GM21528 (cell line): ENCODE measurements at regions not wholly inside any gene's neighbourhood (a gene's known extent, or its start where the extent isn't known, plus 50 kb on each side); places are given as distances from the start of the nearest gene placed in this dataset.
A peak's percentile ranks its signal among the peaks of the same experiment; 100 is the strongest.

Experiments used
- ATAC-seq: cut with Tn5 transposase; IDR thresholded peaks from one replicate; pipeline ENCODE4 v1.9.1; 2021; ENCODE audit warnings: mild to moderate bottlenecking, moderate library complexity; ENCODE audit not compliant: unreplicated experiment, low FRiP score

DNA sequence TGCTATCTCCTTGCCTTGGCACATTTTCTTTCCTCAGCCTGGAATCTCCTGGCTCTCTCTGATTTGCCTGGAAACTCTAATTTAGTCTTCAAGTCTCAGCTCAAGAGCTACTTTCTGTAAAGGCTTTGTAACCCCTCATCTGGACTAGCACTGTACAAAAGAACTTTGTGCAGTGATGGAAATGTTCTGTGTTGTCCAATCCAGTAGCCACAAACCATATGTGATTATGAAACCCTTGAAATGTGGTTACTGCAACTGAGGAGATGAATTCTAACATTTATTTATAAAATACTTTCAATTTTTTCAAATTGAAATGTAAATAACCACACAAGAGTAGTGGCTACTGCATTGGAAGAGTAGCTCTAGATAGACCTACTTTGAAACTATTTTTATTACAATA, 66.6 kb upstream of the HS3ST1 start:
- no peak for ATAC-seq

DNA sequence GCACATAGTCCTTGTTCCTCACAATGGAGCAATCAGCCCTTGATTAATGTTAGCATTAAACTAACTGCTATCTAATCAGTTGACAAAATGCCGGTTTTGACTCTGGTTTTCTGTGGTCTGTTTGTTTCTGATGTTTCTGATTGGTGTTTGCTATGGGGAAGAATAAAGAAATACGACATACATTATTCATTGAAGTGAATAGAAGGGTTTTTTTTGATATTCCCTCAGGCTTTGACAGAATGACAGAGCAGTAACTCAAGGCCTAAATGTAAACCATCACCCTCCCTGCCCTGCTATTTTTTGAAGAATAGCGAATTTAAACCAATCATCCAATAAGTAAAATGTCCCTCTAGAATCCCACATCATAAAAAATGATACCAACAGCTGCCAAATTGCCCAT, 65.5 kb upstream of the HS3ST1 start:
- no peak for ATAC-seq

DNA sequence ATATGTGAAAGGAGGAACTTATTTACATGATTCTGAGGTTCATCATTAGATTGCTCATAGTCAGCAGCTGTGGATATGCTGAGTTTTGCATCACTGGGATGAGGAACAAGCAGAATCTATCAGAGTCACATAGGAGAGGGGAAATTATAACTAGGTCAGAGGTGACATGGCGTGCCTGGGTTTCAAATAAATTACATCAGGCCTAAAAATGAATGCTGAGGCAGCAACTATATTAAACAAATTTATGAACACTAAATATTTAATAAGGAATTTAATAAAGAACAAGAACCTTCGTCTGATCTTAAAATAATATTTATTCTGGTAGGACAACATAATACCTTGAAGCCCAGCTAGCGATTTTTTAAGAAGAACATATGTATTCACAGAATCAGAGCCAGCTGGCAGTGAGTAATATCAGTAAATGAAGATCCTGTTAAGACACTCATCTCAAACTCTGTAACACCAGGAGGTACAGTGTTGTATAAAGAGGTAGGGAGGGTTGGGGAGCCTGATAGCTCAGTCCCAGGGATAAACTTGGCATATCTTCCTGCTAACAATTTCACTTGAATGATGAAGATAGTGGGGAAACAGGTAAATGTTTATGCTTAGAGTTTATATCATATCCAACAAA, 60.9 kb upstream of the HS3ST1 start:
- ATAC-seq, result no peak

- no peak for ATAC-seq
Observed at GRCh38 chr4:11488657-11489452, 60.2 kb upstream of the HS3ST1 start.

GRCh38 chr4:11487868-11488544, 59.3 kb upstream of the HS3ST1 start:
- no peak for ATAC-seq

DNA sequence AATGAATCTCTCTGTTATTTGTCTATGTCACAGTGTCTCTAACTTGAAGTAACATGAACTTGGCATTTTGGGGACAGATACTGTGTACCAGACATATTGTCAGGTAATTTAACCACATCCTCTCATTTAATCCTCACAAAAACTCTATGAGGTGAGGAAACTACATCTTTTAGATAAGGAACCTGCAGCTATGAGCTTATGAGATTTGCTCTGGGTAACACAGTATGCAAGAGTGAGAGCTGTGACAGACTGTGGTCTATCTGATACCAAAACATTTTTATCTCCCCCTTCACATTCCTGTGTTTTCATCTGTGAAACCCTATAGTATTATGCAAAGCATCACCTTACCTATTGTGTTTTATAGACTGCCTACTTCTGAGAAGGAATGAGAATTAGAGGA, 58.4 kb upstream of the HS3ST1 start:
- no peak for ATAC-seq

DNA sequence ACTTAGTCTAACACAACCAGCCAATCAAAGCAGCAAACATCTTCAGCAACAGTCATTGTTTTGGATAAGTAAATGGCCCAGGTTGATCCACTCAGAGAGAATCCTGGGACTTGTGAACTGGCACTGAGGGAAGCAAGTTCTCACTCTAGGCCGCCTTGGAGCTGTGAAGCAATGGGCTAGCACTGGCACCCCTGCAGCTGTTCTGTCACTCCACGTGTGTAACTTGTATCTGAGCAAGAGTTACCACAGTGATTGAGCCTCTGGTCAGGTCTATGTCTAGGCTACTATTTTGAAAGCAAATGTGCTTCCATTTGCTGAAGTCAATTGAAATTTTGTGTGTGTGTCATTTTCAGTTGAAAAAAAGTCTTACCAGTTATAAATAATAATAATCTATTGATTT, 57.2 kb upstream of the HS3ST1 start:
- no peak for ATAC-seq

- no peak for ATAC-seq
Observed at GRCh38 chr4:11484531-11484930, 55.8 kb upstream of the HS3ST1 start.

DNA sequence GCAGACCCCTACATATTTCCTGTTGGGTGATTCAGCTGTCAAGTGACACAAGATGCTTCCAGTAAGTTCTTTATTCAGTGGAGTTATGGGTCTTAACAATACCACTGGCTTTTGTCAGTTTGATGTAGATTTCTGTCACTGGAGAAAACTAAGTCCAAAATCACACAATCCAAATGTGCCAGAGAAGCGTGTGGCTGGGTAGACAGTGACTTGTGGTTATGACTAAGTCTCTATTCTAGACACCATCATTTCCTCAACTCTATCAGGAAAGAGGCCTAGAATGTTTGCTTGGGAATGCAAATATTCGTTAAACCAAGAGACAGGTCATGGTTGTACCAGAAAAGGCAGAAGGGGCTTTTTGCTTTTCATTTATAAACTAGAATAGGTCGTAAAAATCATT, 54.4 kb upstream of the HS3ST1 start:
- no peak for ATAC-seq

GRCh38 chr4:11480683-11481082, 52.0 kb upstream of the HS3ST1 start:
- ATAC-seq, result peak; percentile 92
